ENCODE measurements at regions not wholly inside any gene's neighbourhood (a gene's known extent, or its start where the extent isn't known, plus 50 kb on each side); places are given as distances from the start of the nearest gene placed in this dataset.

- TF ChIP-seq CTCF (IDR thresholded peaks at IDR 0.05; ENCODE audit: insufficient read depth, low read depth, low read length, missing control alignments) = no peak
- DNase-seq (ENCODE audit: low read depth) = no peak
- no peak overlapping the region for H3K4me3 ChIP-seq (ENCODE audit: low read length)
Observed at GRCh38 chr14:101063121-101063520, 159.6 kb upstream of the RTL1 start.

- DNase-seq (ENCODE audit: low read depth) = no peak
- no peak for TF ChIP-seq CTCF (IDR thresholded peaks at IDR 0.05; ENCODE audit: insufficient read depth, low read depth, low read length, missing control alignments)
- no peak overlapping the region for H3K4me3 ChIP-seq (ENCODE audit: low read length)
Observed at GRCh38 chr14:101064121-101064661, 160.7 kb upstream of the RTL1 start.

GRCh38 chr14:101064718-101065117 lies 161.2 kb upstream of the RTL1 start:
- DNase-seq (ENCODE audit: low read depth) = no peak
- TF ChIP-seq CTCF (IDR thresholded peaks at IDR 0.05; ENCODE audit: insufficient read depth, low read depth, low read length, missing control alignments) = no peak
- no peak overlapping the region for H3K4me3 ChIP-seq (ENCODE audit: low read length)

- no peak for DNase-seq (ENCODE audit: low read depth)
- TF ChIP-seq CTCF (IDR thresholded peaks at IDR 0.05; ENCODE audit: insufficient read depth, low read depth, low read length, missing control alignments) = no peak
- no peak overlapping the region for H3K4me3 ChIP-seq (ENCODE audit: low read length)
Observed at GRCh38 chr14:101065246-101065645, 161.7 kb upstream of the RTL1 start.

GRCh38 chr14:101065696-101066694 lies 162.5 kb upstream of the RTL1 start:
- DNase-seq (ENCODE audit: low read depth) = no peak
- no peak for TF ChIP-seq CTCF (IDR thresholded peaks at IDR 0.05; ENCODE audit: insufficient read depth, low read depth, low read length, missing control alignments)

GRCh38 chr14:101066826-101067510 lies 163.4 kb upstream of the RTL1 start:
- TF ChIP-seq CTCF (IDR thresholded peaks at IDR 0.05; ENCODE audit: insufficient read depth, low read depth, low read length, missing control alignments) = no peak
- H3K4me3 ChIP-seq (ENCODE audit: low read length) = no peak overlapping the region
- DNase-seq (ENCODE audit: low read depth) = no peak

More at GRCh38 chr14:101065696-101066694, 162.5 kb upstream of the RTL1 start:
- no peak overlapping the region for H3K4me3 ChIP-seq (ENCODE audit: low read length)

Measured in epithelial cell of esophagus (primary cell).